T1000 (cell line): ENCODE measurements at regions not wholly inside any gene's neighbourhood (a gene's known extent, or its start where the extent isn't known, plus 50 kb on each side); places are given as distances from the start of the nearest gene placed in this dataset.

ENCODE experiments used
- DNase-seq: peaks from one replicate; lab custom pipeline; 2025; ENCODE audit warnings: mixed read lengths; lab: John Stamatoyannopoulos, UW

DNA sequence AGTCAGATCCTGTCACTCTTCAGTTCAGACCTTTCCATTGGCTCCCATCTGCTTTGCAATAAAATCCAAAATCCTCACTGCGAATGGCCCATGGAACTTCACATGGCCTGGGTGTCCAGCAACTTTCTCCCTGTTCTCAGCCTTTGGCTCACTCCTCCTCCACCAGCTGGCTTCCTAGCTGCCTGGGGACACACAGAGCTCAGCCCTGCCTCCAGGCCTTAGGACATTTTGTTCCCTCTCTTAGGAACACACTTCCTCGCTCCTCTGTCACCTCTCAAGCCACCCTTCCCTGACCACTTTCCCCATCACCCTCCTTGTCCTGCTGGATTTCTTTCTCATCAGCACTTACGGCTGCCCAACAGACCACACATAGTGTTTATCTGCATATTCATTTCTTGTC is 419.6 kb downstream of the MED13L start:
- no peak for DNase-seq

DNA sequence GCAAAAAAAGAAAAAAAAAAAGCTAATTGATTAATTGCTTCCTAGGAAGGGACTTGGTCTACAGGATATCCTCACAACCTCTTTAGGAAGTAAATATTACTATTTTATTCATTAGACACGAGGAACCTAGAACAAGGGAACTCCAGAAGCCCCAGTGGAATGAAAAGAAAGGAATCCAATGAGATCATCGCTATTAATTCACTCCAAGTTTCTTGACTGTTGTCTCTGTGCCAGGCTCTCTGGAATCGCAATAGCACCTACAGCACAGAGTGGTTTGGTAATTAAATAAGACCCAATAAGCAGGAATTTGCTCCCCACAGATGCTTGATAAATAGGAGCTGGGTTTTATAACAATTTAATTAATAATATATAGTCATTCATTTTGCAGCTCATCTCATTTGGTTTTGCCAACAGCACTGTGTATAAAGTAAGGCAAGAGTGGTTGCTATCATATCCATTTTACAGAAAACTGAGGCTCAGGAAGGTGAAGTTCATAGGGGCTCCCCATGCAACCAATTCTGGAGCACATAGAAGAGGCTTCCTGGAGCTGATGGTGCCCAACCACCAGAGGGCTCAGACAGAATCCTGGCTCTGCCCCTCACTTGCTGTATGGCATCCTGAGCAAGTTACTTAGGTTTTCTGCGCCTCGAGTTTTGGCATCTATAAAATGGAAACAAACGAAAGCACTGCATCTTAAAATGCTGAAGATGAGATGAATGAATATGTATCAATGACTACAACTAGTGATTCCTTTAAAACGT is 420.2 kb downstream of the MED13L start:
- no peak for DNase-seq

DNA sequence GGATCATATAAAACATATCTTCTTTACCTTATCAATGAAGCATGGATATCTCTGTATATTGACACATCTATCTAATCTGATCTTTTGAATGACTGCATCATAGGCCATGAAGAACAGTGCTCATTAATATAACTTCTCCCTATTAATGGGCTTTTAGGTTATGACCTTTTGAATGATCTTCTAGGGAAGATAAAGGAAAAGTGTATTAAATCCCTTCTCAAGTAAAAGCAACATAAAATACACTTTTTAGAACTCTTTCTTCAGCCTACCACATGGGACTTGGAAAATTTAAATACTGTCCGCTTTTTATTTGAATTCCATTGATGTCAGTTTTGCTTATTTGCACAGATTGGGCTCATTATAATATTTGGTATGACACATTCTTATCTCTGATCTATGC is 425.4 kb downstream of the MED13L start:
- no peak for DNase-seq

DNA sequence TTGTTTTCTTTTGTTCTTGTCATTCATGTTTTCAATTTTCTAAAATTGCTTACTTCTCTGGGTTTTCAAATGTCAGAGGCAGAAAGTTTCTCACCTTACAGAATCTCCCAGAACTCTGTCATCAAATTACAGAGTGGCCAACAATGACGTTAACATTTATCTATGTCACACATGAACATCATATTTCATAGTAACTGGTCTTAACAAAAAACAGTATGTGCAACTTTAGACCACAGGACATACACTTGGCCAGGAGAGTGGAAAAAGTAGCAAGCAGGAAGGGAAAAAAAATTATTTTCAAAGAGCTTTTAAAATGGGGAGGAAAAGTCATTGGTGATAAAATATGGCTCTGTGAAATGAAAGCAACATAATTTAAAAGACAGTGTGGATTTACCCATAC is 426.5 kb downstream of the MED13L start:
- DNase-seq, result no peak

DNA sequence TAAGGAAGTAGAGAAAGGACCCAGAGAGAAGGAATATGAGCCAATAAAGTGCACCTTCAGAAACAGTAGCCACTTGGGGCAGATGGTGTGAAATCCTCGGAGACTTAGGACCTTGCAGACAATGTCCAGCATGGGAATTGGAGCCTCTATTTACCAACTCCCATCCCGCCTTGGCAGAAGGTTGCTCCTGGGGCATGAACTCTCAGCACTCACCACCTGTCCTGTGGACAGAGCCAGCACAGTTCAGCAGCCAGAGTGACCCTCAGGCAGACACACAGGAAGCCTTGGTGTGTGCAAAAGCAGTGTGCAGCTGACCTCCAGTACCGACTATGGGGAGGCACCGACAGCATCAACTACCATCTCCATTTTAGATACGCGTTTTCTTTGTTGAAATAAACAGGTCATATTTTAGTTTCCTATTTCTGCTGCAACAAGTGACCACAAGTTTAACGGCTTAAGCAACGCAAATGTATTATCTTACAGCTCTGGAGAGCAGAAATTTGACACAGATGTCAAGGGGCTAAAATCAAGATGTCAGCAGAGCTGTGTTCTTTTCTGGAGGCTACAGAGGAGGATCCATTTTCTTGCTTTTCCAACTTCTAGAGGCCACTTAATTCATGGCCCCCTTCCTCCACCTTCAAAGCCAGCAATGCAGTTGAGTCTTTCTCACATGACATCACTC is 428.1 kb downstream of the MED13L start:
- DNase-seq, result no peak

DNA sequence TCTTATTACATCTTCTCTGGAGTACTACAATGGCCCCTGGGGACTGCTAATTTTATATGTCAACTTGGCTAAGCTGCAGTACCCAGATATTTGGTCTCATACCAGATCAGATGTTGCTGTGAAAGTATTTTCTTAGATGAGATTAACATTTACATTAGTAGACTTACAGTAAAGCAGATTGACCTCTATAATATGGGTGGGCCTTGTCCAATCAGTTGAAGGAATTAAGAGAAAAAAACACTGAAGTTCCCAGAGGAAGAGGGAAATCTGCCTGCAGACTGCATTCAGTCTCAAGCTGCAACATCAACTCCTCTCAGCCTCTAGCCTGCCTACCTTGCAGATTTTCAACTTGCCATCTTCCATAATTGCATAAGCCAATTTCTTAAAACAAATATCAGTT is 430.1 kb downstream of the MED13L start:
- DNase-seq, result no peak

DNA sequence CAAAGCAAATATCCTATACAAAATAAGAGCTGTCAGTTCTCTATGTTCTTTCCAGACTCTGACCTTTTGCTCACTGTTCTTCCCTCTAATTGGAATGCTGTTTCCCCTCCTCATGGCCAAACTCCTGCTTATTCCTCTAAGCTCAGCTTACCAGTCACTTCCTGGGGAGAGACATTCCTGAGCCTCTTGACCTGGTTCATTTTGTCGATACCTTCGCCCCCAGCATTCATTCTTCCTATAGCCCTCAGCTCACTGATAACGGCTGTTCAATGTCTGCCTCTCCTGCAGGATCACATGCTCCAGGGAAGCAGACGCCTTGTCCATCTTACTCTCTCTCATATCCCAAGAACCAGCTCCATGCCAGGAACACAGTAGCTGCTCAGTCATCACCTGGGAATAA is 431.0 kb downstream of the MED13L start:
- no peak for DNase-seq

DNA sequence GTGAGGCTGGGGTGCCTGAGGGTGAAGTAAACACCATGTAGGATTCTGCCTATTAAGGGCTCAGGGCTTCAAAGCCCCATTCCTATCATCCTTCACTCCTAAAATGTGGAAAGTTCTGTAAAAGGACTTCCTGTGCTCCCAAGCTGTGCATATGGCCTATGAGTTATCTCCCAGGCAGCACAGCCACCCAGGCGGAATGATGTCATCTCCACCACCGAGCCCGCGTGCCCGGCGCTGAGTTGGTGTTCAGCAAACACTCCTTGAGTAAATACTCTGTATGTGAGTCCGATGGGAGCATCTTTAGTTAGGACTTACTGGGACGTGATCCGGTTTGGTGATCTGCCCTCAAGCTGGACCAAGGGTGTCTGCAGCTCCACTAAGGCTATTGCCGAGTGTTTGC is 437.3 kb downstream of the MED13L start:
- DNase-seq, result no peak

DNA sequence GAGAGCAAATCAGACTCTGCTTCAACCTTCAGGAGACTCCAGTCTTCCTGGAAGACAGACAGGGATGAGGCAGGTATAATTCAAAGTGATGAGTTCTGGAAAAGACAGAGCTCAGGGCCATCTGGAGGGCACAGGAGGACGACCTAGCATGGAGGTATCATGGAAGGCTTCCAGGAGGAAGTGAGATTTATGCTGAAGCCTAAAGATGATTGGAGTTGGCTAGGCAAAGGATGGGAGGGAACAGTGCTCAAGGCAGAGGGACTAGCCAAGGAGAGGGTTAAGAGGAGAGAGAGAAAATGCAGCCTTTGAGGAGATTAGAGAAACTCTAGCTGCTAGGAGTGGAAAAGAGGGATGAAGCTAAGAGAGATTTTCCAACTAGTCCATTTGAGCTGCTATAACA is 438.5 kb downstream of the MED13L start:
- no peak for DNase-seq

DNA sequence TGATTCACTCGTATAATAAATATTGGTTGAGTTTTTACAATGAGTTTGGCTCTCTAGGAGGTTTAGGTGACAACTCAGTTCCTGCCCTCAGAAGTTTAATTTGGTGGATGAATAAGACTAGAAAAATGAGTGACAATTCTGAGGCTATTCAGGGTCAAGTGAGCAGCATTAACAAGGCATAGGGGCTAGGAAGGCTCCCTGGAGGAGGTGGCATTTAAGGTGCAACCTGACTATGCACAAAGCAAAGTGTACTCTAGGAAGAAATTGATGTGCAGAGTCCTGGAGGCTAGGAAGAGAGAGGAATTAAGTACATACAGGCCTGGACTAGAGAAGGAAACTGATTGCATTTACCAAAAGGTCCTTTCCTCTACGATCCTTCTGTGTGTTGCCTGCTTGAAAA is 440.3 kb downstream of the MED13L start:
- no peak for DNase-seq

DNA sequence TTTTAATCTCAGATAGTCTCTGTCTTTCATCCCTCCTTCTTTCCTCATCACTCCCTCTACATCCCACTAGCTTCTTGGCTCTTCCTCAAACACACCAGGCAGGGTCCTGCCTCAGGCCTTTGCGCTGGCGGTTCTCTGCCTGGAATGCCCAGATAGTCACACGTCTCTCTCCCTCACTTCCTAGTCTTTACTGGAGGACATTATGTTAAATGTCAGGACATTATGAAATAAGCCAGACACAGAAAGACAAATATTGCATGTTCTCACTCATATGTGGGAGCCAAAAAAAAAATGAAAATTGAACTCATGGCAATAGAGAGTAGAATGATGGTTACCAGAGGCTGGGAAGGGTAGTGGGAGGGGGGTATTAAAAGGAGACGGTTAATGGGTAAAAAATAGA is 442.0 kb downstream of the MED13L start:
- DNase-seq, result no peak

DNA sequence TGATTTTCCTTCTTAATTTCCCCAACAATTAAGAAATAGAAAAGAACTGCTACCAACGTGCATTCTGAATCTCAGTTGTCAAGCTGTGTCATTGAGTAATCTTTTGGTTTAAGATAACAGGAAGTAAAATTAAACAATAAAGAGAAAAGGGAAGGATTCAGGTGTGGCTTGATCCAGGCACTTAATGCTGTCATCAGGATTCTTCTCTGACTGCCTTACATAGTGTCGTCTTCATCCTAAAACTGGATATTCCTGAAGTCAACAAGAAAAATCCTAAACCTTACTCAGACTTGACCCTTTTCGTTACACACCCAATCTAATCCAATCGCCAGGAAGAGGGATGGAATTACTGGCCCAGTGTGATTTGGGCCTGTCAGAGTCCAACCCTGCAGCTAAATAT is 443.8 kb downstream of the MED13L start:
- no peak for DNase-seq

DNA sequence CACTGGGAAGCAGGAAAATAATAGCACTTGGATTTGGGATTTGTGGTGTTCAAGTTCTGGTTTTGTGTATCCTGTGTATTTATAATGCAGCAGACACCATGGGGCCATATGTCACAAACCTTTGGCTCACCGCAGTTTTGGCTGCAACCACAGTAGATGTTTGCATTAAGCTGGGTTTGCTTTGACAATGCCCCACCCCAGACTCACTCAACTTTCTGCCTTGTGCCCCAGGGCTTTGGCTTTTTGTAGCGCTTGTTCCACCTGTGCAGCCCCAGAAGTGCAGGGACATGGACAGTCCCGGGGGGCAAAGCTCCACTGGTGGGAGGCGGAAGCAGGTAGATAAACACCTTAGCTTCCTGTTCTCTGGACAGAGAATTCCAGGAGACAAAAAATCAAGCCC is 446.9 kb downstream of the MED13L start:
- no peak for DNase-seq

DNA sequence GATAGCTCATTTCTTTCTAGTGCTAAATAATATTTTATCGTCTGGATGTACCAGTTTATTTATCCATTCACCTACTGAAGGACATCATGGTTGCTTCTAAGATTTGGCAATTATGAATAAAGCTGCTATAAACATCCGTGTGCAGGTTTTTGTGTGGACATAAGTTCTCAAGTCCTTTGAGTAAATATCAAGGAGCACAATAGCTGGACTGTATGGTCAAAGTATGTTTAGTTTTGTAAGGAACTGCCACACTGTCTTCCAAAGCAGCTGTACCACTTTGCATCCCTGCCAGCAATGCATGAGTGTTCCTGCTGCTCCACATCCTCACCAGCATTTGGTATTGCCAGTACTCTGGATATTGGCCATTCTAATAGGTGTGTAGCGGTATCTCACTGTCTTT is 447.4 kb downstream of the MED13L start:
- DNase-seq, result no peak

DNA sequence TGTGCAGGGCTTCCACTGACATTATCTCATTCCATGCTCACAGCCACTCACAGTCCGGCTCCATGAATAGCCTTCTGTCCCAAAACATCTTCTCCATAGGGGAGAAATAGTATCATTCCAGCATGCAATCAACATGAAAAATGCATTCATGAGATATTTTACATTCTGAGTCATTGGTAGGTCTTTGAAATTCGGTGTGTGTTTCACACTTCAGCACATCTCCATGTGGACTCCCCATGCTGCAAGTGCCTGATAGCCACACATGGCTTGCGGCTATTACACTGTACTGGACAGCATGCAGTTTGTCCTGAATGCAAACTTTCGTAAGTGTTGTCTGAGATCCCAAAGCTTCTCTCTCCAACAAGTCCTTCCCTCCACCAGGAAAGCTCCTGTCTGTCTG is 449.3 kb downstream of the MED13L start:
- DNase-seq, result no peak

DNA sequence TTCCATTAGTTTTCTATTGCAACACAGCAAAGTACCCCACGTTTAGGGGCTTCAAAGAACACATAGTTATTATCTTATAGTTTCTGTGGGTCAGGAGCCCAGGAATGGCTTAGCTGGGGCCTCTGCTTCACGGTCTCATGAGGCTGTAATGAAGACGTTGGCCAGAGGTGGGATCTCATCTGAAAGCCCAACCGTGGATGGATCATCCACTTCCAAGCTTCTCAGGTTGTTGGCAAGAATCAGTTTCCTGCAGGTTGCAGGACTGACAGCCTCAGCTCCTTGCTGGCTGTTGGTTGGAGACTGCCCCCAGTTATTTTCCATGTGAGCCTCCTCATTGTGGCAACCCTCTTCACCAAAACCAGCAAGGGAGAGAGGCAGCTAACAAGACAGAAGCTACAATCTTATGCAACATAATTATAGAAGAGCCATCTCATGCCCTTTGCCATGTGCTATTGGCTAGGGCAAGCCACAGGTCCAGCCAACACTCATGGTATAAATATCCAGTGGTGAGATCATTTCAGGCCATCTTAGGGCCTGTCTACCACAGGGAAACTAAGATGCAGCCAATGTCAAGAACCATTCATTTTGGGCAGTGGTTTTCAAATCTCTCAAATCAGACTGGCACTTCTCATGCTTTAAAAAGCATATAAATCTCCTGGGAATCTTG is 452.4 kb downstream of the MED13L start:
- DNase-seq, result no peak

DNA sequence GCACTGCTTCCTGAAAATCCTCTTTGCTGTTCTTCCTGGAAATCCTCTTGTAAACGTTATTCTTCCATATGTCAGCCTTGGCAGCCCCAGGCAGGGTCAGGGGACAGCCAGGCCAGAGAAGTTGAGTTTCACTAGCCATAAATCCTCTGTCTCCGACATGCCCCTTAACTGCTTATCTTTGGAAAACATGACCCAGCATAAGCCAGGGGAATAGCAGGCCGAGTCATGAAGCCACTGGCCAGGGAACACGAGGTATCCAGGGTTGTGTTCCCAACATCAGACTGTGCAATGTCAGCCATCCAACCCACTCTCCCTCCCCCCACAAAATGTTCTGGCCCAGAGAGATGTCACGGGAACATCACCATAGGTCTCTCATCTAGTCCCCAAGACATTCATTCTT is 453.9 kb downstream of the MED13L start:
- DNase-seq, result no peak

DNA sequence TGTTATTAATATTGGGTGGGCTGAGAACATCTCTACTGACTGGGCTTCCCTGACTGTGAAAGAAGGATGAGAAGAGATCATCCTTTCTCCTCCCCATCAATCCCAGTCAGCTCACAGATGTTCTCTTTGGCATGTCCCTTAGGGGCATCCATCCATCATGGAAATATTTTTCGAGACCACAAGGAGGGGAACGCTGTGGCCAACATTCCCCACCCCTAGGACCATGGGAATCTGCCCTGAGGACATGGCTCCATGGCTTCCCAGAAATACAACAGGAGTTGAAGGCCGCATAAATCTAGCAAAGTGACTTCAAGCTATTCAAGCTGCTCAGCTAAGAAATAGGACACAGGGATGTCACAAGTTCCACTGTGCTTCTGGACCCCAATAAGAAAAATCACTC is 456.8 kb downstream of the MED13L start:
- no peak for DNase-seq

DNA sequence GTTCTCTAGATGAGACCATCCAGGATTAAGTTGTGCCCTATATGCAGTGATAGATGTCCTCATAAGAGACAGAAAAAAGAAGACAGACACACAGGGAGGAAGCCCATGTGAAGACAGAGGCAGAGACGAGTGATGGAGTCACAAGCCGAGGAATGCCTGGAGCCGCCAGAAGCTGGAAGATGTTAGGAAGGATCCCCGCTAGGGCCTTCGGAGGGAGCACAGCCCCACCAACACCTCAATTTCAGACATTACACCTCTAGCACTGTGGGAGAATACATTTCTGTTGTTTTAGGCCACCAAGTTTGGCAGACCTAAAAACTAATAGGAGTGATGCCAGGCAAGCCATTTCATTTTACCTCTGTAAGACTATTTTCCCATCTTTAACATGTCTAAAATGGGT is 458.5 kb downstream of the MED13L start:
- DNase-seq, result no peak

DNA sequence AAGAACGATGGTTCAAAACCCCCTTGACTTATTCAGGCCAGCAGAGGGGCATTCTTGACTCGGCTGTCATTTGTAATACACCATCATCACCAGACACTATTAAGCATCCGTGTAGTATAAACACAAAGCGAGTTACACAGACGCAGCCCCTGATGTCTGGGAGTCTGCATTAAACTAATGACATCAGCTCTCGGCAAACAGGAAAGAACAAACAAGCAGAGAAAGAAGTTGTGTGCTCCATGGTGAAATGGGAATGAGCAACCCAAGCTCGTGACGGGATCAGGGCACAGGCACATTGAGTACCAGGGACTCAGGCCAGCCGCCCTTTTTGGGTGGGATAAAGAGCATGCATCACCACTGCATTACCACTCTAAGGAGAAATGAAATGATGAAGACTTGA is 460.1 kb downstream of the MED13L start:
- no peak for DNase-seq

DNA sequence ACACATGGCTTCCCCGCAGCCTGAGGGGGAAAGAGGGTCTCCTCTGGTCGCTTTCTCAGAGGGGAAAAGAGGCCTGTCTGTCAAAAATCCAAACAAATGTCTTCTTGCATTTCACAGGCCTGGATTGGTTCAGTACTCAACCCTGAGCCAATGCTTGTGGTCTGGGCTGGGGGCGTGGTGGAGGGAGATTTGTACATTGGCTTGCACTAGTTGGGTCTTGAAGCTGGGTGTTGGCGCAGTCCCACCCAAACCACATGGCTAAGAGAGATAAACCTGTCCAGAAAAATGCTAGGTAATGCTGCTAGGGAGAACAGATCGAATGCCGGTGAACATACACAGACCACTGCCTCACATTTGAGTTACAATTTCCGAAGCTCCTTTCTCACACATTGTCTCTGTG is 461.6 kb downstream of the MED13L start:
- DNase-seq, result no peak

DNA sequence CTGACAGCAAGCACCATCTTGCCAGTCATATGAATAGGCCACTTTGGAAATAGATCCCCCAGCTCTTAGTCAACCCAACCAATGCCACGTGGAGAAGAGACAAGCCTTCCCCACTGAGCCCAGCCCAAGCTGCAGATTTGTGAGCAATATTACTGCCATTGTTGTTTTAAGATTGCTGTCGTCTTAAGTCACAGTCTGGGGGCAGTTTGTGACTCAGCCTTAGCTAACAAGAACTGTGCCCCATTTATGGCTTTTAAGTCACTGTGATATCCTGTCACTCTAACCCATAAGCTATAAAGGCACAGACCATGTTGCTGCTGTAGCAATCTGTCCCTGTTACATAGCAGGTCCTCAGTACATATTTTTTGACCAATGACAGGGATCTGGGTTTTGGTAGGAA is 464.2 kb downstream of the MED13L start:
- no peak for DNase-seq

DNA sequence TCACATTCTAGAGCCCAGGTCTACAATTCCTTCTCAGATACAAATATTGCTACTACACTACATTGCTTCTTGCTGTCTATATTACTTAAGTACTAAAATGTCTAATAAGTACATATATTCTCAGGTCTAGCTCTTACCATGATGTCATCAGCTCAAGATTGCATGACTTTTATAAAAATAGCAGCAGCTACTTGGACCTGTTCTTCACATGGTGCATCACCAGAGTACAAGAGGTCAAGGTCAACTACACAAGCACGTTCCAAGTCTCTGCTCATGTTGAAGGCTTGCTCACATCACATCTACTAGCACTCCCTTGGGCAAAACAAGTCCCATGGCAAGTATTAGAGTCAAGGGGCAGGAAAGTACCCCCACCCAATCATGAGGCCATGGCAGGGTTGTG is 465.6 kb downstream of the MED13L start:
- no peak for DNase-seq
